MM.1S (cell line): ENCODE measurements at regions not wholly inside any gene's neighbourhood (a gene's known extent, or its start where the extent isn't known, plus 50 kb on each side); places are given as distances from the start of the nearest gene placed in this dataset.

Experiments used
- DNase-seq: peaks from one replicate; pipeline ENCODE4 v3.0.0-alpha.2; 2015
- H2AFZ ChIP-seq: fragments of 300-600 bp; sonication (generic); 2 replicates; pipeline ENCODE4 v1.6.0; 2016; ENCODE audit warnings: antibody characterized with exemption, low read length
- H3F3A ChIP-seq: fragments of 300-600 bp; sonication (generic); 2 replicates; pipeline ENCODE4 v1.6.1; 2016; ENCODE audit warnings: mild to moderate bottlenecking, antibody characterized with exemption, low read length, moderate library complexity, mixed read lengths; ENCODE audit not compliant: insufficient read depth
- H3K27ac ChIP-seq: fragments of 300-600 bp; sonication (generic); 2 replicates; pipeline ENCODE4 v1.5.1; 2016; ENCODE audit warnings: mild to moderate bottlenecking, low read length
- H3K27me3 ChIP-seq: fragments of 300-600 bp; sonication (generic); replicated peaks from 2 replicates; pipeline ENCODE4 v1.6.0; 2016; ENCODE audit warnings: low read length; ENCODE audit not compliant: insufficient read depth
- H3K36me3 ChIP-seq: fragments of 300-600 bp; sonication (generic); replicated peaks from 2 replicates; pipeline ENCODE4 v1.6.1; 2016; ENCODE audit warnings: mild to moderate bottlenecking, low read length, mixed read lengths; ENCODE audit not compliant: insufficient read depth
- H3K4me1 ChIP-seq: fragments of 300-600 bp; sonication (generic); 2 replicates; pipeline ENCODE4 v1.6.1; 2016; ENCODE audit warnings: low read length, mixed read lengths
- H3K4me2 ChIP-seq: fragments of 300-600 bp; sonication (generic); 2 replicates; pipeline ENCODE4 v1.6.0; 2016; ENCODE audit warnings: low read depth, low read length
- H3K4me3 ChIP-seq: fragments of 300-600 bp; sonication (generic); 2 replicates; pipeline ENCODE4 v1.5.1; 2016; ENCODE audit warnings: low read length, mixed read lengths
- H3K79me2 ChIP-seq: fragments of 300-600 bp; sonication (generic); 2 replicates; pipeline ENCODE4 v1.6.1; 2016; ENCODE audit warnings: mixed run types, low read length, mixed read lengths
- H3K9ac ChIP-seq: fragments of 300-600 bp; sonication (generic); 2 replicates; pipeline ENCODE4 v1.6.1; 2016; ENCODE audit warnings: low read length, mixed read lengths
- H3K9me2 ChIP-seq: fragments of 300-600 bp; sonication (generic); replicated peaks from 2 replicates; pipeline ENCODE4 v1.6.1; 2016; ENCODE audit warnings: mild to moderate bottlenecking, low read length, mixed read lengths; ENCODE audit not compliant: insufficient read depth
- H3K9me3 ChIP-seq: fragments of 300-600 bp; sonication (generic); replicated peaks from 2 replicates; pipeline ENCODE4 v1.6.1; 2016; ENCODE audit warnings: mild to moderate bottlenecking, low read length, mixed read lengths; ENCODE audit not compliant: insufficient read depth
- H4K20me1 ChIP-seq: fragments of 300-600 bp; sonication (generic); 2 replicates; pipeline ENCODE4 v1.6.1; 2016; ENCODE audit warnings: mild to moderate bottlenecking, low read length, moderate library complexity, mixed read lengths; ENCODE audit not compliant: insufficient read depth
- CTCF ChIP-seq: fragments of 300-600 bp; sonication (generic); IDR thresholded peaks from 2 replicates; pipeline ENCODE4 v1.5.1; 2016; ENCODE audit warnings: antibody characterized with exemption, low read length, mixed read lengths
- EZH2 ChIP-seq: fragments of 300-600 bp; sonication (generic); optimal IDR thresholded peaks from 2 replicates; pipeline ENCODE3; 2017; ENCODE audit warnings: low read depth, mild to moderate bottlenecking, antibody characterized with exemption, low read length, mixed read lengths
- EZH2phosphoT487 ChIP-seq: fragments of 300-600 bp; sonication (generic); IDR thresholded peaks from 2 replicates; pipeline ENCODE4 v1.6.1; 2018; ENCODE audit warnings: antibody characterized with exemption, low read length

DNA sequence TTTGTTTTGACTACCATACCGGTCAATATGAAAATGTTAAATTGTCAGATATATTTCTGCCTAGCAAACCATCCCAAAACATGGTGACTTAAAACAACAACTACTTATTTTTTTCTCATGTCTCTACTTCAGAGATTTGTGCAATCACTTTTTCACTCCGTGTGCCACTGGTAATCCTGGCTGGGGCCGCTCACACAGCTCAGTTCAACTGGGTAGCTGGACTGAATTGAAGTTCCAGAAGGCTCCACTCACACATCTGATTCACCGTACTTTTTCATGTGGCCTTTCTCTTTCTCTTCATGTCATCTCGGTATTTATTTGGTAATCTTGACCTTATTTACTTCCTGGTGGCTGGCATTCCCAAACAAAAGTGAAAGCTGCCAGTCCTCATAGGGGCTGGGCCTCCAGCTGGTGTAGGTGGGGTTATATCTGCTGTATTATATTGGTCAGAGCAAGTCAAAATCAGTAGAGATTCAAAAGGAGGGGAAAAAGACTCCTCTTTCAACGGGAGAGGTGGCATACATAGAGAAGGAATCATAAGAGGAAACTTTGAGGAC lies 513.9 kb upstream of the NXPH2 start:
- no peaks in the 10 kb centered on the region for H3K36me3 ChIP-seq
- H4K20me1 ChIP-seq, result no peaks in the 10 kb centered on the region
- no peaks in the 10 kb centered on the region for H3F3A ChIP-seq
- DNase-seq, result no peak
- no peak overlapping the region for H3K9ac ChIP-seq
- no peaks in the 10 kb centered on the region for H3K9me2 ChIP-seq
- no peak for TF ChIP-seq CTCF
- no peak for TF ChIP-seq EZH2
- TF ChIP-seq EZH2phosphoT487, result no peak
- H3K4me3 ChIP-seq, result no peak overlapping the region; the same call in 1 of the 2 replicates
- no peaks in the 10 kb centered on the region for H3K4me1 ChIP-seq
- H3K4me2 ChIP-seq, result no peak overlapping the region
- no peak overlapping the region for H3K27ac ChIP-seq
- no peaks in the 10 kb centered on the region for H3K79me2 ChIP-seq
- no peaks in the 10 kb centered on the region for H3K9me3 ChIP-seq
- no peaks in the 10 kb centered on the region for H3K27me3 ChIP-seq
- H2AFZ ChIP-seq, result peak overlapping the region; percentile 25; the same call in 1 of the 2 replicates

DNA sequence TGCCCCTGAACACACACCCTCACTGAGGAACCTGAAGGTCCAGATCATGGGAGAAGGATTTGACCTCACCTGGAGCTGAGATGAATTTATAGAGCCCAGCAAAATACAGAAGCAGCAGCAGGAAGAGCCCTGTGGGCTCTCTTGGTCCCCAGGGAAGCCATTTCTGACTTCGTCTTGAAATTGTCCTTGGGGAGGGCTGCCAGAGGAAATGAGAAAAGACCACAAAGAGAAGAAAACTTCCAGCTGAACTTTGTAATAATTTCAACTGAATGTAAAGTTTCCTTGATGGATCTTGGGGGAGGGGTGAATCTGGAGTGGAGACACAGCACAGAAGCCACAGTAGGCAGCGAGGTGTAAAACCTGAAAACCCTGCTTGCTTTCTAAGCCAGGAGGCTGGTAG lies 500.9 kb upstream of the NXPH2 start:
- Histone ChIP-seq H3K9ac (no peak overlapping the region), H3K4me3 (no peak overlapping the region), H3K4me2 (no peak overlapping the region), H3K27me3 (no peaks in the 10 kb centered on the region), H3K9me2 (no peaks in the 10 kb centered on the region), H3K27ac (no peak overlapping the region), H3K36me3 (no peaks in the 10 kb centered on the region), H2AFZ (no peak overlapping the region), H3F3A (no peaks in the 10 kb centered on the region), H3K79me2 (no peaks in the 10 kb centered on the region), H3K4me1 (no peaks in the 10 kb centered on the region), H4K20me1 (no peaks in the 10 kb centered on the region), H3K9me3 (no peaks in the 10 kb centered on the region)
- no peak for DNase-seq
- no peak for TF ChIP-seq EZH2phosphoT487
- no peak for TF ChIP-seq CTCF
- TF ChIP-seq EZH2, result no peak

DNA sequence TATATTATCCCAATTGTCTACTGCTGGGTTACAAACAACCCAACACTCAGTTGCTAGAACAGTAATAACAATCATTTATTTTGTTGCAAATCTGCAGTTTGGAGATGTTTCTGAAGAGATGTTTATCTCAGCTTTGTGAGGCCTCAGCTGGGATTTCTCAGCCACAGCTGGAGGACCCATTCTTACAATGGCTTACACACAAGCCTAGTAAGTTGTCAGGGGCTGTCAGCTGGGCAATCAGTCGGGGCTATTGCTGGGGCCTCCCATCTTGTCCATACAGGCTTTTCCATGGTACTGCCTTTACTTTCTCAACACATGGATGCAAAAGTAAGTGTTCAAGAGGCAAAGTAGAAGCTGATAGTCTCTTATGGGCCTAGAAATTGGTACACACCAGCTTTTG lies 491.7 kb upstream of the NXPH2 start:
- TF ChIP-seq EZH2phosphoT487 (no peak), EZH2 (no peak), CTCF (no peak)
- Histone ChIP-seq H3K9me2 (no peaks in the 10 kb centered on the region), H3K4me3 (no peak overlapping the region), H3F3A (no peaks in the 10 kb centered on the region), H3K9me3 (no peaks in the 10 kb centered on the region), H2AFZ (no peak overlapping the region), H3K79me2 (no peaks in the 10 kb centered on the region), H3K36me3 (no peaks in the 10 kb centered on the region), H4K20me1 (no peaks in the 10 kb centered on the region), H3K9ac (no peak overlapping the region), H3K27ac (no peak overlapping the region), H3K27me3 (no peaks in the 10 kb centered on the region), H3K4me1 (no peaks in the 10 kb centered on the region), H3K4me2 (no peak overlapping the region)
- no peak for DNase-seq
